DND-41 (cell line): ENCODE measurements at regions not wholly inside any gene's neighbourhood (a gene's known extent, or its start where the extent isn't known, plus 50 kb on each side); places are given as distances from the start of the nearest gene placed in this dataset.

Experiments used
- ATAC-seq: fragments of 200-7000 bp; cut with Tn5 transposase; 3 replicates; pipeline ENCODE4 v1.9.1; 2021; ENCODE audit warnings: low read depth; ENCODE audit not compliant: insufficient read depth
- DNase-seq: peaks from one replicate; pipeline ENCODE4 v3.0.0-alpha.2; 2020
- H2AFZ ChIP-seq: 2 replicates; pipeline ENCODE4 v1.6.0; 2012; ENCODE audit warnings: low read depth, low read length
- H3K27ac ChIP-seq: 2 replicates; pipeline ENCODE4 v1.5.1; 2012; ENCODE audit warnings: low read length, inconsistent platforms
- H3K27me3 ChIP-seq: fragments of 200-600 bp; sonication (generic); 2 replicates; pipeline ENCODE4 v1.6.0; 2012; ENCODE audit warnings: low read length, mild to moderate bottlenecking, inconsistent platforms; ENCODE audit not compliant: insufficient read depth, poor library complexity
- H3K36me3 ChIP-seq: 2 replicates; pipeline ENCODE4 v1.5.1; 2012; ENCODE audit warnings: low read length, inconsistent platforms; ENCODE audit not compliant: insufficient read depth
- H3K4me1 ChIP-seq: 2 replicates; pipeline ENCODE4 v1.5.1; 2012; ENCODE audit warnings: mild to moderate bottlenecking, low read length; ENCODE audit not compliant: insufficient read depth
- H3K4me2 ChIP-seq: 2 replicates; pipeline ENCODE4 v1.6.0; 2012; ENCODE audit warnings: mild to moderate bottlenecking, moderate library complexity, low read length, inconsistent platforms; ENCODE audit not compliant: insufficient read depth
- H3K4me3 ChIP-seq, 2 experiments: fragments of 200-600 bp in 1 of 2; shearing (Covaris generic) in 1 of 2; 2 replicates each; pipeline ENCODE4 v1.5.1; 2012 to 2016; ENCODE audit warnings: inconsistent platforms in 2 of 2, low read length in 2 of 2, mild to moderate bottlenecking in 2 of 2, low read depth in 1 of 2, moderate library complexity in 1 of 2
- H3K79me2 ChIP-seq: 2 replicates; pipeline ENCODE4 v1.6.0; 2012; ENCODE audit warnings: low read length, inconsistent platforms; ENCODE audit not compliant: insufficient read depth
- H3K9ac ChIP-seq: 2 replicates; pipeline ENCODE4 v1.6.0; 2012; ENCODE audit warnings: low read depth, mild to moderate bottlenecking, inconsistent platforms, low read length, moderate library complexity
- H3K9me3 ChIP-seq: 2 replicates; pipeline ENCODE4 v1.5.1; 2012; ENCODE audit warnings: low read length, moderate library complexity, mild to moderate bottlenecking, inconsistent platforms; ENCODE audit not compliant: insufficient read depth, severe bottlenecking
- H4K20me1 ChIP-seq: 2 replicates; pipeline ENCODE4 v1.6.0; 2012; ENCODE audit warnings: low read length; ENCODE audit not compliant: insufficient read depth
- EZH2 ChIP-seq: IDR thresholded peaks from 3 replicates; pipeline ENCODE4 v1.6.1; 2012; ENCODE audit warnings: borderline replicate concordance, low read depth, mild to moderate bottlenecking, moderate library complexity, low read length, inconsistent platforms; ENCODE audit not compliant: severe bottlenecking
- TF ChIP-seq, protein P1 (sequence below): IDR thresholded peaks from 2 replicates; pipeline ENCODE4 v1.5.1; 2012; ENCODE audit warnings: borderline replicate concordance, low read length, moderate library complexity, mild to moderate bottlenecking; ENCODE audit not compliant: poor library complexity, severe bottlenecking; ENCODE audit errors: extremely low read depth

DNA sequence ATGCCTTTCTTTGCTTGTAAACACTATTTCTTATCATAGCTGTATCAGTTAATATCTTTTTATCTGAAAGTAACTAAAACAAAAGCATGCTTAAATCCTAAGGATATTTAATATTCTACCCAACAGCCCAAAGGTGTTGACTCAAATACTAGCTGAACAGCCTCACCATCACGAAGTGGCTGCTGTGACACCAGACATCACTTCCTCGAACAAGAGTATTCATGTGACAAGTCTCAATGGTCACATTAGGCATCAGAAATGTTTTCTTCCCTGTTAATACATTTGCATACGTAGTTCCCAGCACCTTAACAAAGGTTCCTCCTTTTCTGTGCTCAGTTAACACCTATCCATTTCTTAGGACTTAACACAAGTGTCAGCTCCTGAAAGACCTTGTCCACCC, 193.8 kb upstream of the DYNLRB2 start:
- TF ChIP-seq, protein P1, sequence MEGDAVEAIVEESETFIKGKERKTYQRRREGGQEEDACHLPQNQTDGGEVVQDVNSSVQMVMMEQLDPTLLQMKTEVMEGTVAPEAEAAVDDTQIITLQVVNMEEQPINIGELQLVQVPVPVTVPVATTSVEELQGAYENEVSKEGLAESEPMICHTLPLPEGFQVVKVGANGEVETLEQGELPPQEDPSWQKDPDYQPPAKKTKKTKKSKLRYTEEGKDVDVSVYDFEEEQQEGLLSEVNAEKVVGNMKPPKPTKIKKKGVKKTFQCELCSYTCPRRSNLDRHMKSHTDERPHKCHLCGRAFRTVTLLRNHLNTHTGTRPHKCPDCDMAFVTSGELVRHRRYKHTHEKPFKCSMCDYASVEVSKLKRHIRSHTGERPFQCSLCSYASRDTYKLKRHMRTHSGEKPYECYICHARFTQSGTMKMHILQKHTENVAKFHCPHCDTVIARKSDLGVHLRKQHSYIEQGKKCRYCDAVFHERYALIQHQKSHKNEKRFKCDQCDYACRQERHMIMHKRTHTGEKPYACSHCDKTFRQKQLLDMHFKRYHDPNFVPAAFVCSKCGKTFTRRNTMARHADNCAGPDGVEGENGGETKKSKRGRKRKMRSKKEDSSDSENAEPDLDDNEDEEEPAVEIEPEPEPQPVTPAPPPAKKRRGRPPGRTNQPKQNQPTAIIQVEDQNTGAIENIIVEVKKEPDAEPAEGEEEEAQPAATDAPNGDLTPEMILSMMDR, result no peak
- TF ChIP-seq EZH2, result no peak
- no peak overlapping the region for H3K27ac ChIP-seq
- ATAC-seq (no peak), DNase-seq (no peak)
- no peaks in the 10 kb centered on the region for H3K9me3 ChIP-seq
- H3K4me3 ChIP-seq, result no peak overlapping the region
- H3K4me2 ChIP-seq, result no peak overlapping the region
- H3K79me2 ChIP-seq, result no peaks in the 10 kb centered on the region
- H2AFZ ChIP-seq, result no peak overlapping the region
- no peaks in the 10 kb centered on the region for H3K36me3 ChIP-seq
- H3K9ac ChIP-seq, result no peak overlapping the region
- H3K4me1 ChIP-seq, result no peaks in the 10 kb centered on the region
- peaks cover 15% of the 10 kb centered on the region for H3K27me3 ChIP-seq
- no peaks in the 10 kb centered on the region for H4K20me1 ChIP-seq

DNA sequence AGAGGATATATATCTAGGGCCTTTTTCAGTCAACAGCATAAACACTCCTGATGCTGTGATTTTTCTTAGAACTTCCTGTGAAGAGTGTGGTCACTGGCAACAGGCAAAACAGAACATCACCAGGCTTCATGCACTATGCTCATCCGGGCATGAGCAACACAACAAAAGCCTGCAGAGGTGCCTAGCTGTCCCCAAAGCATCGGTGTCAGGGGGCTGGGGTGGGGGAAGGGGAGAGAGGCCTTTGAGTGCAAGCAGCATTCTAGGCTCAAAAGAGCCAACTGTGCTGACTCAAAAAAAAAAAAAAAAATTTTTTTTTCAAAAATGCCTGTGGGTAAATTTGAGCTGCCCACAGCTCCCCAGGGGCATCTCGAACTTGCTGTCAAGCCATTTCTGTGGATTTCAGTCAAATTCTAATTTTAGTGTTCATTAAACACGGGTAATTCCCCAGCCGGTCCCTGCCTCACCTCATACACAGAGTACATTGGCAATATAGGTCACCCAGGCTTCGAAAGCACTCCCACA, 194.6 kb upstream of the DYNLRB2 start:
- Histone ChIP-seq H3K9ac (no peak overlapping the region), H3K27me3 (peaks cover 19% of the 10 kb centered on the region), H3K36me3 (no peaks in the 10 kb centered on the region), H4K20me1 (no peaks in the 10 kb centered on the region), H3K4me3 (no peak overlapping the region), H3K4me1 (no peaks in the 10 kb centered on the region), H2AFZ (no peak overlapping the region), H3K27ac (no peak overlapping the region), H3K79me2 (no peaks in the 10 kb centered on the region), H3K4me2 (no peak overlapping the region), H3K9me3 (no peaks in the 10 kb centered on the region)
- TF ChIP-seq EZH2, result no peak
- TF ChIP-seq, protein P1, result no peak
- ATAC-seq (no peak), DNase-seq (no peak)

DNA sequence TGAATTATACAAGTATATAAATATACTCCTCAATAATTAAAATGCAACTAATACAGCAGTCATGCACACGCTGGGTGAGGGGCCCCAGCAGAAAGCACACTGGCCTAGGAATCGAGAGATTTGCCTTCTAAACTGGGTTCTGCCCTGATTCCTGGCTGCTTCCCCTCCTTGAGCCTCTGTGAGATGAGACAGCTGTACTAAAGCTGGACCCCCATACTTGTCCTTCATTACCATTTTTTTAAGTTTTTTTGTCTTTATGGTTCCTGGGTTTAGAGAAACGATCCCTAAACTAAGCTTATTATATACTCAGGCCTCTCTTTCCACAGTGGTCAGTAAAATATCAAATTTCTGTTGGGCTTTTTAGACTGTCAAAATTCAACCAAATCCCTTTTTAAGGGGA, 195.1 kb upstream of the DYNLRB2 start:
- Histone ChIP-seq H3K4me3 (no peak overlapping the region), H3K9ac (no peak overlapping the region), H3K27ac (no peak overlapping the region), H3K27me3 (peaks cover 19% of the 10 kb centered on the region), H3K4me2 (no peak overlapping the region), H3K36me3 (no peaks in the 10 kb centered on the region), H3K79me2 (no peaks in the 10 kb centered on the region), H2AFZ (no peak overlapping the region), H3K4me1 (no peaks in the 10 kb centered on the region), H4K20me1 (no peaks in the 10 kb centered on the region), H3K9me3 (no peaks in the 10 kb centered on the region)
- TF ChIP-seq EZH2, result no peak
- TF ChIP-seq, protein P1, result no peak
- ATAC-seq (no peak), DNase-seq (no peak)

DNA sequence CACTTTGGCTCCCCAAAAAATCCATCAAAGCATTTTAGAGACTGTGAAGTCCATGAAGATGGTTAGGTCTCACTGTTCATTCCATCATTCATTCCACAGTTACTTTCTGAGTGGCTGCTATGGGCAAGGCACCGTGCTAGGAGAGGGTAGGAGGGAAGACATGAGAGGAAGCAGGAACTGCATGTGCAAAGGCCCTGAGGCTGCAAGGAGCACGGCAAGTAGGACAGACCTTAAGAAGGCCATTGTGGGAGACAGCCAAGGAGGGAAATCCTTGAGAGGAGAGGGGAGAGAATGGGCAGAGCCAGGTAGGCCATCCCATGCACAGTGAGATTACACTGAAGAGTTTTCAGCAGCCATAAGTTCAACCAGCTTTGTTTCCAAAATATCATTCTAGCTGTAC, 196.2 kb upstream of the DYNLRB2 start:
- ATAC-seq (no peak), DNase-seq (no peak)
- Histone ChIP-seq H3K9ac (no peak overlapping the region), H3K79me2 (no peaks in the 10 kb centered on the region), H3K27me3 (peaks cover 19% of the 10 kb centered on the region), H3K4me1 (no peaks in the 10 kb centered on the region), H3K4me2 (no peak overlapping the region), H4K20me1 (no peaks in the 10 kb centered on the region), H3K4me3 (no peak overlapping the region), H3K36me3 (no peaks in the 10 kb centered on the region), H3K27ac (no peak overlapping the region), H3K9me3 (no peaks in the 10 kb centered on the region), H2AFZ (no peak overlapping the region)
- TF ChIP-seq, protein P1, result no peak
- TF ChIP-seq EZH2, result no peak
